GM12878 (cell line): ENCODE measurements at regions not wholly inside any gene's neighbourhood (a gene's known extent, or its start where the extent isn't known, plus 50 kb on each side); places are given as distances from the start of the nearest gene placed in this dataset.

ENCODE experiments used
- CTCF ChIP-seq, 3 experiments: IDR thresholded peaks in 2 of 3; conservative IDR thresholded peaks in 1 of 3; 2 replicates each; pipeline ENCODE4 v1.5.1; 2011; ENCODE audit warnings: low read depth in 3 of 3, low read length in 3 of 3, mild to moderate bottlenecking in 3 of 3, control low read depth in 2 of 3, moderate library complexity in 2 of 3, inconsistent platforms in 1 of 3, mixed read lengths in 1 of 3; ENCODE audit not compliant: control insufficient read depth in 2 of 3, insufficient read depth in 1 of 3; ENCODE audit errors: extremely low read depth in 1 of 3
- IRF3 ChIP-seq: fragments of 450-650 bp; IDR thresholded peaks from 2 replicates; pipeline ENCODE4 v1.6.1; 2014; ENCODE audit warnings: mild to moderate bottlenecking
- JUND ChIP-seq: IDR thresholded peaks from 2 replicates; pipeline ENCODE4 v1.6.1; 2012; ENCODE audit warnings: low read depth, mild to moderate bottlenecking, low read length, improper control_type of control experiment, moderate library complexity
- MAX ChIP-seq: IDR thresholded peaks from 2 replicates; pipeline ENCODE4 v1.6.1; 2012; ENCODE audit warnings: low read depth, low read length, improper control_type of control experiment
- PAX5 ChIP-seq: IDR thresholded peaks from 2 replicates; pipeline ENCODE4 v1.6.1; 2011; ENCODE audit warnings: low read depth, low read length, borderline replicate concordance
- POLR2A ChIP-seq: IDR thresholded peaks from 2 replicates; pipeline ENCODE4 v1.6.1; 2011; ENCODE audit warnings: low read depth, mild to moderate bottlenecking, low read length
- SP1 ChIP-seq: IDR thresholded peaks from one replicate; pipeline ENCODE4 v1.6.1; 2011; ENCODE audit warnings: low read depth, low read length
- ZNF384 ChIP-seq: IDR thresholded peaks from 2 replicates; pipeline ENCODE4 v1.6.1; 2012; ENCODE audit warnings: low read depth, mild to moderate bottlenecking, low read length, improper control_type of control experiment, borderline replicate concordance

DNA sequence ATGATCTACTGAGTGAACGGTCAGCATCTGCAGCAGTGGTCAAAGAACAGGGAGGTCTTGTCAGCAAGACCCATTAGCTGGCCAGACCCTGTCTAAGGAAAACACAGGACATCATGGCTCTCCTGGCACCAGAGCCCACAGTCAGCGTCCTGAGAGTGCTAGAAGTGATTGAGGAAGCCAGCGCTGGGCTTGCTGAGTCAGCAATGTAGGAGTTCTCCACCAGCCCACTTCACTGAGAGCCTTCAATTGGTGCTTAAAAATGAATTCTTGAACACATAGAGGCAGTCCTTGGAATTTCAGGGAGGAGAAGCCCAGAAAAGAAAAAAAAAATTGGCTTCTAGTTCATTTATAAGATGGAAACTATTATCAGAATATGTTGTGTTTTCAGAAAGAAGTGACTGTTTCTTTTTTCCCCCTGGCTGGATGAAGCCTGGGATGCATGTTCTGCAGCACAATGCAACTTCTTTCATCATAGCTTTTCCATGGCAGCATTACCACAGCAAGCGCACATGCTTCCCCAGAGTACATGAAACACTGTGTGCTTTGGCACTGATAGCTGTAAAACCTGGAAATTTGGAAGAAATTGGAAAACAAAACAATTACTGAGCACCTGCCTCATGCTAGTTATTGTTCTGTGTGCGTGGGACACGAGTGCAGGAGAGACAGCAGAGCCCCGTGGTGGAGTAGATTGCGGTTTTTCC is 899.9 kb downstream of the C6orf118 start:
- TF ChIP-seq POLR2A (no peak), PAX5 (no peak), CTCF (IDR thresholded peaks at IDR 0.05 in 2 of 3, conservative IDR thresholded peaks at IDR 0.05 in 1 of 3; ENCODE audit: control insufficient read depth in 2 of 3, extremely low read depth in 1 of 3, insufficient read depth in 1 of 3, low read depth in 3 of 3, low read length in 3 of 3) (no peak), SP1 (no peak), ZNF384 (no peak), IRF3 (no peak), JUND (no peak), MAX (no peak)
